ENCODE measurements at regions not wholly inside any gene's neighbourhood (a gene's known extent, or its start where the extent isn't known, plus 50 kb on each side); places are given as distances from the start of the nearest gene placed in this dataset.

DNA sequence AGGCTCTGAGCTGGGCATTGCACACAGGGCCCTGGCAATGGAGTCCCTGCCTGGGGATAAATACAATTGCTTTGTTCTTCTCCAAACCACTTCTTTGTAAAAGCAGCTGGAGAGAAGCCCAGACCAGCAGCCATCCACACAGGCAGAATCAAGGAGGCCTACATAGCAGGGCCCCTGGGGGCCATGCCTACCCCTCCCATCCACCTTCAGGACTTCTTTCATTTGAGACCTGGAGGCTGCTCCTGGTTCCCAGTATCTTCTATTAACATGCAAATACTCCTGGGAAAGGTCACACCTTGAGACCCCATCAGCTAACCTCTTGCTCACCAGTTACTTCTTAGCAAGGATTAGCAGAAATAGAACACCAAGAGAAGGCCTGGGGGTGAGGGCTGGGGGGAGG is 511.1 kb downstream of the SOX6 start:
- TF ChIP-seq, protein P1, sequence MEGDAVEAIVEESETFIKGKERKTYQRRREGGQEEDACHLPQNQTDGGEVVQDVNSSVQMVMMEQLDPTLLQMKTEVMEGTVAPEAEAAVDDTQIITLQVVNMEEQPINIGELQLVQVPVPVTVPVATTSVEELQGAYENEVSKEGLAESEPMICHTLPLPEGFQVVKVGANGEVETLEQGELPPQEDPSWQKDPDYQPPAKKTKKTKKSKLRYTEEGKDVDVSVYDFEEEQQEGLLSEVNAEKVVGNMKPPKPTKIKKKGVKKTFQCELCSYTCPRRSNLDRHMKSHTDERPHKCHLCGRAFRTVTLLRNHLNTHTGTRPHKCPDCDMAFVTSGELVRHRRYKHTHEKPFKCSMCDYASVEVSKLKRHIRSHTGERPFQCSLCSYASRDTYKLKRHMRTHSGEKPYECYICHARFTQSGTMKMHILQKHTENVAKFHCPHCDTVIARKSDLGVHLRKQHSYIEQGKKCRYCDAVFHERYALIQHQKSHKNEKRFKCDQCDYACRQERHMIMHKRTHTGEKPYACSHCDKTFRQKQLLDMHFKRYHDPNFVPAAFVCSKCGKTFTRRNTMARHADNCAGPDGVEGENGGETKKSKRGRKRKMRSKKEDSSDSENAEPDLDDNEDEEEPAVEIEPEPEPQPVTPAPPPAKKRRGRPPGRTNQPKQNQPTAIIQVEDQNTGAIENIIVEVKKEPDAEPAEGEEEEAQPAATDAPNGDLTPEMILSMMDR (IDR thresholded peaks at IDR 0.05; ENCODE audit: borderline replicate concordance, extremely low read depth, low read length, poor library complexity, severe bottlenecking), result no peak
- TF ChIP-seq EZH2 (IDR thresholded peaks at IDR 0.05; ENCODE audit: borderline replicate concordance, low read depth, low read length, severe bottlenecking), result no peak
